ENCODE measurements at regions not wholly inside any gene's neighbourhood (a gene's known extent, or its start where the extent isn't known, plus 50 kb on each side); places are given as distances from the start of the nearest gene placed in this dataset.

- Mint-ChIP-seq H3K27ac (no peak overlapping the region), H3K4me1 (ENCODE audit: low read depth) (no peaks in the 10 kb centered on the region), H3K9me3 (no peaks in the 10 kb centered on the region), H3K27me3 (ENCODE audit: low read depth) (peaks cover 25% of the 10 kb centered on the region), H3K36me3 (ENCODE audit: insufficient read depth in 2 of 2) (no peaks in the 10 kb centered on the region), H3K4me3 (no peak overlapping the region)
- ATAC-seq (replicated peaks in 1 of 2) (no peak), DNase-seq (no peak)
These were observed 199.8 kb downstream of the RBM19 start for GRCh38 chr12:113766131-113766878.

GRCh38 chr12:113764661-113765060 lies 201.5 kb downstream of the RBM19 start:
- Mint-ChIP-seq H3K4me1 (ENCODE audit: low read depth) (no peaks in the 10 kb centered on the region), H3K4me3 (no peak overlapping the region), H3K36me3 (ENCODE audit: insufficient read depth in 2 of 2) (no peaks in the 10 kb centered on the region), H3K9me3 (no peaks in the 10 kb centered on the region), H3K27me3 (ENCODE audit: low read depth) (peaks cover 25% of the 10 kb centered on the region), H3K27ac (no peak overlapping the region)
- DNase-seq (no peak), ATAC-seq (replicated peaks in 1 of 2) (no peak)

GRCh38 chr12:113762882-113763816 lies 203.0 kb downstream of the RBM19 start:
- ATAC-seq (replicated peaks in 1 of 2) (no peak), DNase-seq (no peak)
- H3K27me3 Mint-ChIP-seq (ENCODE audit: low read depth): peaks cover 25% of the 10 kb centered on the region
- H3K36me3 Mint-ChIP-seq (ENCODE audit: insufficient read depth in 2 of 2): no peaks in the 10 kb centered on the region
- no peaks in the 10 kb centered on the region for H3K4me1 Mint-ChIP-seq (ENCODE audit: low read depth)
- no peaks in the 10 kb centered on the region for H3K9me3 Mint-ChIP-seq
- H3K27ac Mint-ChIP-seq: no peak overlapping the region
- no peak overlapping the region for H3K4me3 Mint-ChIP-seq

- ATAC-seq (replicated peaks in 1 of 2): no peak
- Mint-ChIP-seq H3K4me3 (no peak overlapping the region), H3K4me1 (ENCODE audit: low read depth) (no peaks in the 10 kb centered on the region), H3K9me3 (no peaks in the 10 kb centered on the region), H3K36me3 (ENCODE audit: insufficient read depth in 2 of 2) (no peaks in the 10 kb centered on the region), H3K27me3 (ENCODE audit: low read depth) (peaks cover 25% of the 10 kb centered on the region), H3K27ac (no peak overlapping the region)
- DNase-seq: no peak
These were observed 203.8 kb downstream of the RBM19 start for GRCh38 chr12:113762155-113762881.

- Mint-ChIP-seq H3K4me1 (ENCODE audit: low read depth) (no peaks in the 10 kb centered on the region), H3K27ac (no peak overlapping the region), H3K4me3 (no peak overlapping the region), H3K36me3 (ENCODE audit: insufficient read depth in 2 of 2) (no peaks in the 10 kb centered on the region), H3K9me3 (no peaks in the 10 kb centered on the region), H3K27me3 (ENCODE audit: low read depth) (peaks cover 18% of the 10 kb centered on the region)
- ATAC-seq (replicated peaks in 1 of 2): no peak
- no peak for DNase-seq
These were observed 207.0 kb downstream of the RBM19 start for GRCh38 chr12:113759135-113759534.

- DNase-seq (no peak), ATAC-seq (replicated peaks in 1 of 2) (no peak)
- no peak overlapping the region for H3K4me3 Mint-ChIP-seq
- peaks cover 17% of the 10 kb centered on the region for H3K27me3 Mint-ChIP-seq (ENCODE audit: low read depth)
- no peak overlapping the region for H3K27ac Mint-ChIP-seq
- no peaks in the 10 kb centered on the region for H3K4me1 Mint-ChIP-seq (ENCODE audit: low read depth)
- no peaks in the 10 kb centered on the region for H3K9me3 Mint-ChIP-seq
- H3K36me3 Mint-ChIP-seq (ENCODE audit: insufficient read depth in 2 of 2): no peaks in the 10 kb centered on the region
These were observed 207.8 kb downstream of the RBM19 start for GRCh38 chr12:113758165-113758924.

GRCh38 chr12:113757221-113758002 lies 208.7 kb downstream of the RBM19 start:
- no peaks in the 10 kb centered on the region for H3K36me3 Mint-ChIP-seq (ENCODE audit: insufficient read depth in 2 of 2)
- no peak overlapping the region for H3K4me3 Mint-ChIP-seq
- H3K4me1 Mint-ChIP-seq (ENCODE audit: low read depth): no peaks in the 10 kb centered on the region
- peaks cover 8% of the 10 kb centered on the region for H3K27me3 Mint-ChIP-seq (ENCODE audit: low read depth)
- no peak overlapping the region for H3K27ac Mint-ChIP-seq
- DNase-seq (no peak), ATAC-seq (replicated peaks in 1 of 2) (no peak)
- no peaks in the 10 kb centered on the region for H3K9me3 Mint-ChIP-seq

- ATAC-seq (replicated peaks in 1 of 2) (no peak), DNase-seq (no peak)
- Mint-ChIP-seq H3K4me3 (no peak overlapping the region), H3K4me1 (ENCODE audit: low read depth) (no peaks in the 10 kb centered on the region), H3K36me3 (ENCODE audit: insufficient read depth in 2 of 2) (no peaks in the 10 kb centered on the region), H3K27me3 (ENCODE audit: low read depth) (no peaks in the 10 kb centered on the region), H3K27ac (no peak overlapping the region), H3K9me3 (no peaks in the 10 kb centered on the region)
These were observed 209.5 kb downstream of the RBM19 start for GRCh38 chr12:113756609-113757008.

- no peak for ATAC-seq (replicated peaks in 1 of 2)
- Mint-ChIP-seq H3K27me3 (ENCODE audit: low read depth) (no peaks in the 10 kb centered on the region), H3K36me3 (ENCODE audit: insufficient read depth in 2 of 2) (no peaks in the 10 kb centered on the region), H3K27ac (no peak overlapping the region), H3K4me3 (no peak overlapping the region), H3K9me3 (no peaks in the 10 kb centered on the region), H3K4me1 (ENCODE audit: low read depth) (no peaks in the 10 kb centered on the region)
- no peak for DNase-seq
These were observed 211.0 kb downstream of the RBM19 start for GRCh38 chr12:113755098-113755497.

GRCh38 chr12:113751513-113751912 lies 214.6 kb downstream of the RBM19 start:
- Mint-ChIP-seq H3K4me1 (ENCODE audit: low read depth) (no peaks in the 10 kb centered on the region), H3K27ac (no peak overlapping the region), H3K27me3 (ENCODE audit: low read depth) (peaks cover 8% of the 10 kb centered on the region), H3K9me3 (no peaks in the 10 kb centered on the region), H3K4me3 (no peak overlapping the region), H3K36me3 (ENCODE audit: insufficient read depth in 2 of 2) (no peaks in the 10 kb centered on the region)
- DNase-seq (no peak), ATAC-seq (replicated peaks in 1 of 2) (no peak)

GRCh38 chr12:113749433-113749815 lies 216.7 kb downstream of the RBM19 start:
- ATAC-seq (replicated peaks in 1 of 2) (no peak), DNase-seq (no peak)
- H3K27ac Mint-ChIP-seq: no peak overlapping the region
- no peak overlapping the region for H3K4me3 Mint-ChIP-seq
- no peaks in the 10 kb centered on the region for H3K36me3 Mint-ChIP-seq (ENCODE audit: insufficient read depth in 2 of 2)
- peaks cover 20% of the 10 kb centered on the region for H3K27me3 Mint-ChIP-seq (ENCODE audit: low read depth)
- H3K9me3 Mint-ChIP-seq: no peaks in the 10 kb centered on the region
- no peaks in the 10 kb centered on the region for H3K4me1 Mint-ChIP-seq (ENCODE audit: low read depth)
